H9 (cell line): ENCODE measurements at regions not wholly inside any gene's neighbourhood (a gene's known extent, or its start where the extent isn't known, plus 50 kb on each side); places are given as distances from the start of the nearest gene placed in this dataset.

ENCODE experiments used
- DNase-seq: peaks from one replicate; pipeline ENCODE4 v3.0.0-alpha.2; 2017
- H2AFZ ChIP-seq: one replicate; pipeline ENCODE4 v1.6.1; 2013; ENCODE audit warnings: mild to moderate bottlenecking, low read length, control low read depth, moderate library complexity
- H2AK5ac ChIP-seq: 2 replicates; pipeline ENCODE4 v1.6.1; 2013; ENCODE audit warnings: low read length, control low read depth, mixed read lengths; ENCODE audit not compliant: insufficient read length
- H2BK120ac ChIP-seq: one replicate; pipeline ENCODE4 v1.6.1; 2013; ENCODE audit warnings: low read depth, mild to moderate bottlenecking, low read length, control low read depth, inconsistent platforms; ENCODE audit not compliant: poor library complexity, severe bottlenecking
- H2BK12ac ChIP-seq: 2 replicates; pipeline ENCODE4 v1.6.1; 2013; ENCODE audit warnings: low read length, control low read depth, mixed read lengths, low read depth; ENCODE audit not compliant: insufficient read length
- H2BK15ac ChIP-seq: 2 replicates; pipeline ENCODE4 v1.6.1; 2013; ENCODE audit warnings: low read depth, low read length, control low read depth
- H2BK20ac ChIP-seq: one replicate; pipeline ENCODE4 v1.6.1; 2013; ENCODE audit warnings: low read depth, mild to moderate bottlenecking, low read length, control low read depth, inconsistent platforms; ENCODE audit not compliant: poor library complexity, severe bottlenecking
- H2BK5ac ChIP-seq: 2 replicates; pipeline ENCODE4 v1.6.1; 2013; ENCODE audit warnings: low read length, control low read depth, mixed read lengths; ENCODE audit not compliant: insufficient read length
- H3K14ac ChIP-seq: 2 replicates; pipeline ENCODE4 v1.6.1; 2013; ENCODE audit warnings: low read length, control low read depth; ENCODE audit not compliant: insufficient read depth
- H3K18ac ChIP-seq: 2 replicates; pipeline ENCODE4 v1.6.1; 2013; ENCODE audit warnings: low read depth, mild to moderate bottlenecking, mixed read lengths, low read length, control low read depth; ENCODE audit not compliant: insufficient read length
- H3K23ac ChIP-seq: 2 replicates; pipeline ENCODE4 v1.6.1; 2013; ENCODE audit warnings: low read length, control low read depth, mixed read lengths, low read depth; ENCODE audit not compliant: insufficient read length
- H3K23me2 ChIP-seq: 2 replicates; pipeline ENCODE4 v1.6.1; 2013; ENCODE audit warnings: low read depth, mild to moderate bottlenecking, mixed read lengths, low read length, control low read depth; ENCODE audit not compliant: insufficient read length, poor library complexity, severe bottlenecking
- H3K27ac ChIP-seq: 2 replicates; pipeline ENCODE4 v1.5.1; 2013; ENCODE audit warnings: low read length, control low read depth, mixed read lengths, low read depth; ENCODE audit not compliant: insufficient read length
- H3K27me3 ChIP-seq: 2 replicates; pipeline ENCODE4 v1.6.1; 2013; ENCODE audit warnings: low read length, control low read depth, inconsistent platforms; ENCODE audit not compliant: insufficient read depth
- H3K4ac ChIP-seq: 2 replicates; pipeline ENCODE4 v1.6.1; 2013; ENCODE audit warnings: low read depth, mild to moderate bottlenecking, control low read depth, inconsistent platforms, low read length, moderate library complexity
- H3K4me1 ChIP-seq: 2 replicates; pipeline ENCODE4 v1.6.1; 2013; ENCODE audit warnings: low read length, control low read depth, inconsistent platforms; ENCODE audit not compliant: insufficient read depth
- H3K4me2 ChIP-seq: 2 replicates; pipeline ENCODE4 v1.6.1; 2013; ENCODE audit warnings: low read length, control low read depth, mixed read lengths; ENCODE audit not compliant: insufficient read length, insufficient read depth
- H3K56ac ChIP-seq: 2 replicates; pipeline ENCODE4 v1.6.1; 2013; ENCODE audit warnings: low read depth, mild to moderate bottlenecking, mixed read lengths, low read length, control low read depth; ENCODE audit not compliant: insufficient read length
- H3K79me1 ChIP-seq: 2 replicates; pipeline ENCODE4 v1.6.1; 2013; ENCODE audit warnings: low read depth, mild to moderate bottlenecking, moderate library complexity, low read length, control low read depth, inconsistent platforms; ENCODE audit not compliant: insufficient read depth, poor library complexity, severe bottlenecking
- H3K79me2 ChIP-seq: 2 replicates; pipeline ENCODE4 v1.6.1; 2013; ENCODE audit warnings: low read length, control low read depth, inconsistent platforms; ENCODE audit not compliant: insufficient read depth
- H3K9ac ChIP-seq: 2 replicates; pipeline ENCODE4 v1.6.1; 2013; ENCODE audit warnings: low read length, control low read depth, mixed read lengths; ENCODE audit not compliant: insufficient read length; ENCODE audit errors: extremely low read depth
- H3K9me3 ChIP-seq: one replicate; pipeline ENCODE4 v1.6.1; 2013; ENCODE audit warnings: low read depth, low read length, inconsistent platforms; ENCODE audit not compliant: control insufficient read depth
- H3T11ph ChIP-seq: one replicate; pipeline ENCODE4 v1.6.1; 2013; ENCODE audit warnings: mild to moderate bottlenecking, low read length, control low read depth, inconsistent platforms
- H4K20me1 ChIP-seq: one replicate; pipeline ENCODE4 v1.6.1; 2013; ENCODE audit not compliant: control insufficient read depth, insufficient read length, insufficient read depth
- H4K5ac ChIP-seq: 2 replicates; pipeline ENCODE4 v1.6.1; 2013; ENCODE audit warnings: low read depth, mild to moderate bottlenecking, mixed read lengths, low read length, control low read depth; ENCODE audit not compliant: insufficient read length
- H4K8ac ChIP-seq: replicated peaks from 2 replicates; pipeline ENCODE4 v1.6.1; 2013; ENCODE audit warnings: low read length, control low read depth, mixed read lengths, low read depth; ENCODE audit not compliant: insufficient read length
- H4K91ac ChIP-seq: 2 replicates; pipeline ENCODE4 v1.6.1; 2013; ENCODE audit warnings: low read depth, mild to moderate bottlenecking, moderate library complexity, mixed read lengths, low read length, control low read depth; ENCODE audit not compliant: insufficient read length
- H3K27ac Mint-ChIP-seq, 3 experiments: 2 replicates in 2 of 3; 3 replicates in 1 of 3; pipeline ENCODE4 v1.8.0; 2020 to 2021; ENCODE audit warnings: mixed read lengths in 3 of 3, mild to moderate bottlenecking in 1 of 3, moderate library complexity in 1 of 3
- H3K27me3 Mint-ChIP-seq: 2 replicates; pipeline ENCODE4 v1.8.0; 2021; ENCODE audit warnings: low read depth, mild to moderate bottlenecking, moderate library complexity, mixed read lengths
- H3K36me3 Mint-ChIP-seq, 3 experiments: 2 replicates in 2 of 3; 3 replicates in 1 of 3; pipeline ENCODE4 v1.8.0; 2020 to 2021; ENCODE audit warnings: low read depth in 3 of 3, mixed read lengths in 3 of 3; ENCODE audit not compliant: insufficient read depth in 1 of 3
- H3K4me1 Mint-ChIP-seq, 2 experiments: 2 replicates each; pipeline ENCODE4 v1.8.0; 2020; ENCODE audit warnings: mixed read lengths in 2 of 2
- H3K4me3 Mint-ChIP-seq, 2 experiments: 2 replicates in 1 of 2; 3 replicates in 1 of 2; pipeline ENCODE4 v1.8.0; 2020 to 2021; ENCODE audit warnings: mild to moderate bottlenecking in 2 of 2, mixed read lengths in 2 of 2, moderate library complexity in 1 of 2
- H3K9me3 Mint-ChIP-seq, 2 experiments: 2 replicates in 1 of 2; 3 replicates in 1 of 2; pipeline ENCODE4 v1.8.0; 2020; ENCODE audit warnings: mild to moderate bottlenecking in 2 of 2, mixed read lengths in 2 of 2, moderate library complexity in 1 of 2
- CTCF ChIP-seq: fragments of 200-600 bp; sonication (generic); conservative IDR thresholded peaks from 3 replicates; pipeline ENCODE4 v1.8.0; 2021; ENCODE audit warnings: antibody characterized with exemption, mild to moderate bottlenecking

- Mint-ChIP-seq H3K4me1 (peaks cover 3% of the 10 kb centered on the region in 2 experiments), H3K27me3 (no peaks in the 10 kb centered on the region), H3K27ac (no peak overlapping the region), H3K9me3 (no peaks in the 10 kb centered on the region), H3K36me3 (no peaks in the 10 kb centered on the region), H3K4me3 (no peak overlapping the region)
- Histone ChIP-seq H3K9ac (no peak overlapping the region), H4K91ac (no peak overlapping the region), H2BK15ac (no peak overlapping the region), H3K27ac (no peak overlapping the region), H3K27me3 (no peaks in the 10 kb centered on the region), H4K5ac (no peak overlapping the region), H3K79me2 (no peaks in the 10 kb centered on the region), H2BK20ac (no peak overlapping the region), H3K14ac (no peak overlapping the region), H4K20me1 (no peaks in the 10 kb centered on the region), H4K8ac (no peak overlapping the region), H2BK120ac (no peak overlapping the region), H3K79me1 (no peaks in the 10 kb centered on the region), H3K23me2 (no peaks in the 10 kb centered on the region), H2AK5ac (no peak overlapping the region), H3K56ac (no peak overlapping the region), H3K4ac (no peak overlapping the region), H3T11ph (no peak overlapping the region), H3K4me2 (no peak overlapping the region), H2AFZ (no peak overlapping the region), H3K23ac (no peak overlapping the region), H2BK5ac (no peak overlapping the region), H3K9me3 (no peaks in the 10 kb centered on the region), H2BK12ac (no peak overlapping the region), H3K4me1 (peaks cover 3% of the 10 kb centered on the region), H3K18ac (no peak overlapping the region)
- no peak for TF ChIP-seq CTCF
- DNase-seq: no peak
Measured at GRCh38 chr1:192448026-192448578, 127.5 kb upstream of the RGS1 start.
